Limb (tissue), 2 donors: ENCODE measurements at regions not wholly inside any gene's neighbourhood (a gene's known extent, or its start where the extent isn't known, plus 50 kb on each side); places are given as distances from the start of the nearest gene placed in this dataset.
A peak's percentile ranks its signal among the peaks of the same experiment; 100 is the strongest.
"Not testable (repeated sequence)": the region's sequence is repeated elsewhere in the genome, so short reads cannot be mapped to it uniquely, and the experiment has no call there.

ENCODE experiments used
- DNase-seq, 2 donors: peaks; one replicate each; pipeline ENCODE4 v3.0.0-alpha.2; 2016; ENCODE audit errors: extremely low spot score in 2 of 2

DNA sequence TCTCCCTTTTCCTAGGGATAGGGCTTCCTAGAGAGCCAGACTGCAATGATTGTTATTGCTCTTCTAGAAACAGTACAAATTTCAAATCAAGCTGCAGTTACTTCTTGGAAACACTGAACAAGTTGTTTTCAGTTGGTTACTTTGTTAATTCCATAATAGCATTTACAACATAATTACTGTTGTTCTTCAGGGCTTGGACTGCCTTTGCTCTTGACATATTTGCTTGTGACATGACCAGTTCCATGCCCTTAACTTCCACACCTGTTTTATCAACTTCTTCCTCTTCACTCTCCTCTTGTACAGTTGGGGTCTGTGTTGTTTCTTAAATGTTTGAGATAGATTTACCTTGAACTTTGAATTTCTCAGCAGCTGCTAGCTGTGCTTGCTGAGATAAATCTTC is 104.4 kb downstream of the SEC23IP start:
- DNase-seq = no peak

DNA sequence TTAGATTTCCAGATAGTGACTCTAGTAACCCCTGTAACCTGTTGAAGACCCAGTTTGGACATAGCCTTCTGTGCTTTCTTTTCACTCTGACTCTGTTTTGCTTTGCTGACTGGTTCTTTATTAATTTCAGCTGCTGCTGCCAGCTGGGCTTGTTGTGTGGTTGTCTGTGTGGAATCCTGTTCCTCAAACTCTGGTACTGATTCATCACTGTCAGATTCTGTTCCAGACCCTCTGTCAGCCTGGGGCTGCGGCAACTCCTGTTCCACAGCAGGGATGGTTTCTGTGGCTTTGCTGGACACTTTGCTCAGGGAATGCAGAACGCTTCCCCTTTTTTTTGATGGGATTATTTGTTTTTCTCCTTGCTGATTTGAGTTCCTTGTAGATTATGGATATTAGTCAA is 104.9 kb downstream of the SEC23IP start:
- DNase-seq = no peak

DNA sequence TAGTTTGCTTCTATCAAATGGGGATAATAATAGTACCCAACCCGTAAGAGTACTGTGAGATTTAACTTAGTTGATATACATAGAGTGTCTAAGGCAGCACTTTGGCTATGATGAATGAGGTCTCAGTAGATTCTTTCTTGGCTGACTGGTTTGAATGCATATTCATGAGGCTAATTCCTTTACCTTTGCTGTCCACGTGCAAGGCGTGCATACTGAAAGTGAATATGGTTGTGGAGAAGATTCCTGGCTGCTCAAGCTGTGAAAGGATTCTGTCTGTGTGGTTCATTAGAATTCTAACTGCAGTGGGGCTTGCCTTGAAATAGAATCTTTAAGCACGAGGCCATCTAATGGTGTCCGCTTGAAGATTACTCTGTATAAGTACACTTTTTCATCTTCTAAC is 110.3 kb downstream of the SEC23IP start:
- no peak for DNase-seq

DNA sequence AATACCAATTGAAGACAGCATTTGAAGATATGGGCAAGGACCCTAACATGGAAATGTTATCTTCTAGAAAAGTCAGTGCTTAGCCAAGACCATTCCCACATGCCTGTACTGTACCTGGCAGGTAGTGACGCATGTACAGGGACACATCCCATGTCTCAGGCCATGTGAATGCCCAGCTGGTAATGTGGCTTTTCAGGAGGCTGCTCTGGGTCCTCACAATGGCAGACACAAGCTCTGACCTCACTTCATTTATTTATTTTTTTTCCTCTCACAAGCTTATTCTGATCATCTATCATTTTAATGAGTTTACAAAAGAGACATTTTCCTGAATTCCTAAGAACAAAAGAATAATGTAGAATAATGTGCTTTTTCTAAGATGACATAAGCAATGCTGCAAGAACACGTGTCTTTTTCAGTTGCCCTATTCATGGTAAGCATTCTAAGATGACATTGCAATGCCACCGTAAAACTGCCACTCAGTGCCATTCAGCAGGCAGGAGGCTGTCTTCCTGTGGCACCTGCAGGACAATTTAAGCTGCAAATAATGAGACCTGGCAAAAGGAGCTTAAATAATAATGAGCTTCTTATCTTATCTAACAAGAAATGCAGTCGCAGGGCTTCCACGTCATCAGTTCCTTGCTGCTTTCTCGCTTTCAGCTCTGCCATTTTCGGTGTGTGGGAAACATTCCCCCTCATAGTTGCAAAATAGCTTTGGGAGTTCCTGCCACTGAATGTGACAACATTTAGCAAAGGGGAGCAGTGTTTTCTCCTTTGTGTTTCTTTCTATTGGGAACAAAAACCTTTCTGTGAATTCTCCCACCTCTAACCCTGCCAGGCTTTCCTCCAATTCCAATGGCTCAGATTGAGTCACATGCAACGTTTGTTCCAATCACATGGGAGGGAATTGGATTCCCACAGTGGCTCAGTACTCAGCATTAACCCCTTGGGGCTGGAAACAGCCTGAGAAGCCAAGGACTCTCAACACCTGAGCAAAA is 113.0 kb downstream of the SEC23IP start:
- no peak for DNase-seq

DNA sequence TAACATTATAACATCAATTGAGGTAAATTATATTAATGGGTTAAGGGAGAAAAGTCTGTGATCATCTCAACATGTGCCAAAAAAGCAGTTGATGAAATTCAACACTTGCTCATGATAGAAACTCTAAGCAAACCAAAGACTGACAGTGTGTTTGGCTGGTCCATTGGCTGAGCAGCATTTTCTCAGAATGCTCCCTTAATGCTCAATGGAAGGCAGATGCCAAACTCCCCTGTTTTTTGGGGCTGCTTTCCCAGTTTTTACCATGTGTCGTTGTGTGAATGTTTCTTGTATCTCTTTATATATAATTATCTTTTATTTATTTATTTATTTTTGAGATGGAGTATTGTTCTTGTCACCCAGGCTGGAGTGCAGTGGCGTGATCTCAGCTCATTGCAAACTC is 114.7 kb downstream of the SEC23IP start:
- DNase-seq = no peak

DNA sequence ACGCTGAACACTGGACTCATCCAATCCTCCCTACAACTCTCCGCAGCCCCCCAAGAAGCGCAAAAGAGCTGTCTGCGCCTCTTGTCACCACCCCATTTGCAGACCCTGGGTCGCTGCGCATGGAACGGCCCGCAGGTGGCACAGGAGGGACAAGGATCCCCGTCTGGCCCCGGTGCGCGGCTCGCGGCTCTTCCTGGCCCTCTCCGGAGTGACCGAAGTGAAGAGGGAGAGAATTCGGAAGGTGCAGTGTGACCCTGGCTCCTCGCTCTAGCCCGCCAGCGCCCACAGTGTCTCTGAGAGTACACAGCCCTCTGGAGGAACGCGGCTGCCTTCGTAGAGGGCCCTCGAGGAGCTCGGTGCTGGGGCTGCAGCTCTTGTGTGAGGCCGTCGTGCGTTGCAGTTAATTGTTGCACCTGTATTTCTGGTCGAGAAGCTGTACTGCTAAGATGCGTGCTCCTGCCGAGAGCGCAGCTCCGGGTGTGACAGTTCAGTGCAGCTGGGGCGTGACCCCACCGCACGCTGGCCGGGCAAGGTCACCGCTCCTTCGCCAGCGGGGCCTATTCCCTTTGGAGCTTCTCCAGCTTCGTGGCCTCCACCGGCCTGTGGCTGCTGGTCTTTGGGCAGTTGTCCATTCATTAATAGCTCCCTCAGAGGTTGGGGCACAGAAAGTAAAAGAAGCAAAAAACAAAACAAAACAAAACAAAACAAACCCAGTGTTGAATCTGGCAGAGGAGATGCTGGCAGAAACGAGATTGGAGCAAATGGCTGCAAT is 119.0 kb downstream of the SEC23IP start:
- DNase-seq = peak in 1 of 2 donors; percentile 41

DNA sequence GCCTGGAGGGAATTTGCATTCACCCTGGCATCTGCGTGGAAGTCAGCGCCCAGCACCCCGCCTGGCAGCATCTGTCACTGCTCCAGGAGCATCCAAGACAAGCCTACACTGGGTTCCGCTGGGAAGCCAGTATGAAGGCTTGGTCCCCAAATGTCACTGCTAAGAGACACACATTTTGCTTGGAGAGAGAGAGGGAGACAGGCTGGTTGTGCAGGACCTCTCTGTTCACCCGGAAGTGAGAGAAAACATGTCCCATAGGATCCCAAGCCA is 119.5 kb downstream of the SEC23IP start:
- DNase-seq = no peak

DNA sequence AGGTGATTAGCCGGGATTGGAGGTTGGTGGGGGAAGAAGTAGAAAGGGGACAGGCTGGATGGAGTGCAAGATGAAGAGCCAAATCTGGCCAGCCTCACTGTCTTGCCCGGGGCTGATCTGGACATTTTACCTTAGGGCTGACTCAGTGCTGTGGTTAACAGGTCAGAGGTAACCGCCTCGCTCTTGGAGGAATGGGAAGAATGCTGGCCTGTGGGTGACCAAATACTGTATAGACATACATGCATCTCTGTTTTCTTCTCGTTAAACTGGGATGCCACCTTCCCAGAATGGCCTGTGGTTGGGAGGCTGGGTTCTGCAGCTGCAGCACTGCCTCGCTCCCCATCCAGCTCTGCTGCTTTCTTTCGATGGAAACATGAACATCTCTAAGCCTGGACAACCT is 120.0 kb downstream of the SEC23IP start:
- no peak for DNase-seq

DNA sequence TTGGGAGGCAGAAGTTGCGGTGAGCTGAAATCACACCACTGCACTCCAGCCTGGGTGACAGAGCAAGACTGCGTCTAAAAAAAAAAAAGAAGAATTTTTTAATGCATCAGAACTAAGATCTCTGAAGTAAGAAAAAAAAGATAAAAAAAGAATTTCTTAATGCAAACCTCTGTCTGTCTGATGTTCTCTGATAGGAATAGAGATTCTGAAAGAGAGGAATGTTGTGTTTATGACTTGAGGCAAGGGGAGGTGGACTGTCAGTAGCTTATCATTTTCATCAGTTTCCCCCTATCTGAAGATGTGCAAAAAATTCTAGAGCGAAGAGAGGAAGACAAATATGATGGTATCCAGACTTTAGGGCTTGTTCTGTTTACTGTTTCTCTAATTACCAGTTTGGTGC is 121.5 kb downstream of the SEC23IP start:
- DNase-seq = no peak

DNA sequence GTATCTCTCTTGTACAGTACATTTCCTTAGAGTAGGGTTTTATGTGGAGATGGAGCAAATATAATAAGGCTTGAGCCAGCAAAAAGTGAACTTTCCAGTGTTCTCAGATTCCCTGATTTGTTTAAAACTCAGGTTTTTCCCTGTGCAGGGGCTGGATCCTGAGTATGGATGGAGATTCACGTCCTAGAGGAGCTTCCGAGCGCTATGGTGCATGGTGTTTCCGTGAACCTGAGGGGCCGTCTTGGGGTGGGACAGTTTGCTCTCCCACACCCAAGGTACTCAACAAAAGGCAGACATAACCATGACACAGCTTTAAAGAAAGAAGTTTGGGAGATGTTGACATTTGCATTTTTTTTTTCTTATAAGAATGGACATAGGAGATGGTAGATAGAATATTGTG is 122.5 kb downstream of the SEC23IP start:
- no peak for DNase-seq

DNA sequence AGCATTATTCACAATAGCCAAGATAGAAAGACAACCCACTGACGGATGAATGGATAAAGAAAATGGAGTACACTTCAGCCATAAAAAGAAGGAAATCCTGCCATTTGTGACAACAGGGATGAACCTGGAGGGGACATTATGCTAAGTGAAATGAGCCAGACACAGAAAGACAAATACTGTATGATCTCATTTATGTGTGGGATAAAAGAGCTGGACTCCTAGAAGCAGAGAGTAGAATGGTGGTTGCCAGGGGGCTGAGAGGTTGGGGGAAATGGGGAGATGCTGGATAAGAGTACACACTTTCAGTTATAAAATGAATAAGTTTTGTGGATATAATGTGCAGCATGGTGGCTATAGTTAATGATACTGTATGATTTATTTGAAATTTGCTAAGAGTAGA is 124.4 kb downstream of the SEC23IP start:
- DNase-seq = no peak

DNA sequence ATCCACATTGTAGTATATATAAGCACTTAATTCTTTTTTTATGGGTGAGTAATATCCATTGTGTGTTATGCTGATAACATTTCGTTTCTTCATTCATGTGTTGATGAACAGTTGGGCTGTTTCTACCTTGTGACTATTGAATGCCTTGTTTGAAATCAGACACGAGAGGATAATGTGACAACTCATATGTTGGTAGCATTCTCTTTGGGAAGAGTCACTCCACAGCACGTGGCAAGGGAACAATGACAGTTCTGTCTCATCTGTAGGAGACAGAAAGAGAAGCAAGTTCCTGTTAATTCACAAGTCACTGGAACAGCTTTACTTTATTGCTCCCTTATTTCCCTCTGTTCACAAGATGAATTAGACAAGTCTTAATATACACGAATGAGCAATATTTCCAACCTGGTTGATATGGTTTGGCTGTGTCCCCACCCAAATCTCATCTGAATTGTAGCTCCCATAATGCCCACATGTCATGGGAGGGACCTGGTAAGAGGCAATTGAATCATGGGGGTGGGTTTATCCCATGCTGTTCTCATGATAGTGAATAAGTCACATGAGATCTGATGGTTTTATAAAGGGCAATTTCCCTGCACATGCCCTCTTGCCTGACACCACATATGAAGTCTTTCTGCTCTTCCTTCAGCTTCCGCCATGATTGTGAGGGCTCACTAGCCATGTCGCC is 125.3 kb downstream of the SEC23IP start:
- no peak for DNase-seq

DNA sequence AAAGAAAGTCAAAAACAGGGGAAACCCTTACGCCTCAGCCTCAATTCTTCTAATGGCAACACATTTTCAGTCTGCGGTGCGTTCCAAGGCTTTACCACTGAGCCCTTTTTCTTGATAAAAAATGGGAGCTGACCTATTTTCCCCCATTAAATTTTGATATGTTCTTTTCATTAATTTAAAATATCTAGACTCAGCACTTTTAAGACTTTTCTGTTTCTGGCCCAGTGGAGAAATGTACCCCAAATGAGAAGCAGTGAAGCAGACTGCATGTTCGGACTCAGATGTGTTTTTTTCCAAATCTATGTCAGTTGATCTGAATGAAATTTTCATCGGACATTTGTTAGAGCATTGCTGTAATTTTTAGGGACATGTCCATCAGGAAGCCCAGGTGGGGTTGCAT is 126.2 kb downstream of the SEC23IP start:
- DNase-seq = no peak

DNA sequence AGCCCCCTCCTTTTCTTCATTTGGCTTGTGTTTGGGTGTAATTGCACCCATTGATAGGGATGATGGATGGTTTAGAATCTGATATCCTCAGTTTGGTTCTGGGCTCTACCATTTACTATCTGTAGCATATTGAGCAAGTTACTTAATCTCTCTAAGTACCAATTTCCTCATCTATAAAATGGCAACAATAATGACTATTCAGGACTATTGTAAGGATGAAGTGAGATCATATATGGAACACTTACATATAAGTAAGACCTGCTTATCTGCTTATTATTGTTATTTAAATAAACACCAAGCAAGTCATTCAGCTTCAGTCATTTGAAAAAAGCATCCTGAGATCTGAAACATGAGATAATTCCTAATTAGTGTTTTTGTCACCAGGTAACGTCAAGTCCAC is 127.0 kb downstream of the SEC23IP start:
- no peak for DNase-seq

DNA sequence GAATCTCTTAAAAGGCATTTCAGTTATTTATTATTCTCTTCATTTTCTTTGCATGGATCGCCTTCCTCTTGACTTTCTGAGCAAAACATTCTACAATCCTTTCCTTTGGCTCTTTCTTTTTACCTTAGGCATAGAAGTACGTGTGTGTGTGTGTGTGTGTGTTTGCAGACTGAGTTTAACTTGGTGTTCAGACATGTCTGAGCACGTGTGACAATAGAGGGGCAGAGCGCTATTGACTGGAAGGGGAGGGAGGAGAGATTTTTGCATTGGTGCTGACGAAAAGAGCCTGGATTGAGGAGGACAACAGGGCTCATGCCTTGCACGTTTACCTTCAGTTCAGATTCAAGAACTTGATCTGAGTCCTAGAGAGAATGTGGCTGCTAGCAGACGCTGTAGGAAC is 129.8 kb downstream of the SEC23IP start:
- DNase-seq = no peak

DNA sequence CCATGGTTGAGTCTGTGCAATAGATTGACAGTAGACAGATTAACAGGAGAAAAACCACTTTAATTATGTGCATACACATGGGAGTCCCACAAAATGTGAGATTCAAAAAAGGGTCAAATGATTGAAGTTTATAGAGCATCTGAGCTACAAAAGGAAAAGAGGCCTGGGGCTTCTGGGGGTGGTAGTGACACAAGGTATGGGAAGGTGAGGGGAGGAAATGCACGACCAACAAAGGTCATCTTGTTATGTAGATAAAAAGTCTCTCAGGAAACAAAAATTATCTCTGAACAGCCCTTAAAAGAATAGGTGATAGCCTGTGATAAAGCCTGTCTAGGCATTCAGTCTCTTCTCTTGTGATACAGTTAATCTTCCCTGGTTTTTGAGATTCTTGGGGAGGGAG is 141.7 kb downstream of the SEC23IP start:
- DNase-seq = no peak

DNA sequence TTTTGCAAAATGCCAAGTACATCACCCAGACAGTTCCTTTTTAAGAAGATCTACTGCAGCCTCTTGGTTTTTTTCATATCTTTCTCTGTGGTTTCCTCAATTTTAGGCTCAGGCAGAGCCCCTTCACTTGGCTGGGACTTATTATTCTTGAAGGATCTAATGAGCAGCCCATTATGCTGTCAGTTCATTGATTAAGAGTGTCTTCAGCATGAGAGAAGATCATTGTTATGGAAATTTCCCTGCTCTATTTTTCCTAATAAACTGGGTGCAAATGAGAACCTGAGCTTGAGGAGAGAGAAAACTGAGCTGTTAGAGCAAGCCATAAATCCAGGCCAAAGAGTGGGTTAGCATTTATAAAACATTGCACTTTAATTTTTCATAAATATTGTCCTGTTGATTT is 146.5 kb downstream of the SEC23IP start:
- no peak for DNase-seq

DNA sequence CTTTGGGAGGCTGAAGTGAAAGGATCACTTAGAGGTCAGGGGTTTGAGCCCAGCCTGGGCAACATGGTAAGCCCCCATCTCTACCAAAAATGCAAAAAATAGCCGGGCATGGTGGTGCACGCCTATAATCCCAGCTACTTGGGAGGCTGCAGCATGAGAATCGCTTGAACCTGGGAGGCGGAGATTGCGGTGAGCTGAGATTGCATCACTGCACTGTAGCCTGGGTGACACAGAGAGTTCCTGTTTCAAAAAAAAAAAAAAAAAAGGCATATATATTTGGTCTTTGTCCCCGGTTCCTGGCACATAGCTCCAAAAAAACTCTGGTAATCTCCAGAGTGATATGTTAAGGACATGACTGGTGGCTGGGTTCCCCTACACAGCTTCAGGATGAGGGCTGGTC is 147.3 kb downstream of the SEC23IP start:
- DNase-seq = no peak

DNA sequence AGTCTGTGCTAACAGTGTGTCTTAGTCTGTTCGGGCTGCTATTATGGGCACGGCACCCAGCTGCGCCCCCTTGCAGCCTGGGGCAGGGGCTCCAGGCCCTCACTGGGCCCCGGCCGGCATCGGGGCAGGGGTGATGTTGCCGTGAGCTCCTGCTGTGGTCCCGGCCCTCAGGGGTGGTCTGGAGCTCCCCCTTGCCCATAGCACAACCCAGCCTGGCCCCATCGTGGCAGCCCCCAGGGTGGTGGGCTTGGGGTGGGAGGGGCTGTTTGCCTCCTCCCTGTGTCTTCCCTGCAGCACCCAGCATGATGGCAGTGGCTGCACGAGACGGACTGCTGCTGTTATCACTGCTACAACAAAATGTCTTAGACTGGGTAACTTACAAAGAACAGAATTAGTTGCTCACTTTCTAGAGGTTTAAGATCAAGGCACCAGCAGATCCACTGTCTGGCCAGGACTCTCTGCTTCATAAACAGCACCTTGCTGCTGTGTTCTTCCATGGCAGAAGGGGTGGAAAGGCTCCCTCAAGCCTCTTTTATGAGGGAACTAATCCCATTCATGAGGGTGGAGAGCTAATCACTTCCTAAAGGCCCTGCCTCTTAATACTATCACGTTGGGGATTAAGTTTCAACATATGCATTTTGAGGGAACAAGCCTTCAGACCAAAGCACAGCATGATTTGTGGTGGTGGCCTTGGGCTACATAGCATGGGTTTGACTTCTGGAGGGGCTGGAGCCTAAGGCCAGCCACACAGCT is 149.5 kb downstream of the SEC23IP start:
- no peak for DNase-seq

DNA sequence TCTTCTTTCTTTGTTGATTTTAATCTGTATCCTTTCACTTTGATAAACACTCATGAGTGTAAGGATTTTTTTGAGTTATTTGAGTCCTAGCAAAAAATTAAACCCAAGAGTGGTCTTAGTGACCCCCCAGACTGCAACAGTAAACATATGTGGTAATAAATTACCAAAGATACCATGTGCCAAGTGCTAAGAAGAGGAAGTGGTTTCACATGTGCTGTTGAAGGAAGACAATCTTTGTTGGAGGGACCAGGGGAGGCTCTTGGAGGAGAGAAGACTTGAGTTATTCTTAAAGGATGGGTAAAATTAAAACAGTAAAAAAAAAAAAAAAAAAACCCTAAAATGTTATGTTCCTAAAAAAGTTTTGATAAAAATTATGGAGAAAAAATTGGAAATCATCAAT is 150.2 kb downstream of the SEC23IP start:
- DNase-seq = no peak

DNA sequence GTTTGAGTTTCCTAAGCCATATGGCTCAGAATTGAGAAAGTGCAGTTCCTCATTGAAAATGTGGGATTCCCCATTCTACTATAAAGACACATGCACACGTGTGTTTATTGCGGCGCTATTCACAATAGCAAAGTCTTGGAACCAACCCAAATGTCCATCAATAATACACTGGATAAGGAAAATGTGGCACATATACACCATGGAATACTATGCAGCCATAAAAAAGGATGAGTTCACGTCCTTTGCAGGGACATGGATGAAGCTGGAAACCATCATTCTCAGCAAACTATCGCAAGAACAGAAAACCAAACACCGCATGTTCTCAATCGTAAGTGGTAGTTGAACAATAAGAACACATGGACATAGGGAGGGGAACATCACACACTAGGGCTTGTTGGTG is 154.8 kb downstream of the SEC23IP start:
- DNase-seq = not testable (repeated sequence)

DNA sequence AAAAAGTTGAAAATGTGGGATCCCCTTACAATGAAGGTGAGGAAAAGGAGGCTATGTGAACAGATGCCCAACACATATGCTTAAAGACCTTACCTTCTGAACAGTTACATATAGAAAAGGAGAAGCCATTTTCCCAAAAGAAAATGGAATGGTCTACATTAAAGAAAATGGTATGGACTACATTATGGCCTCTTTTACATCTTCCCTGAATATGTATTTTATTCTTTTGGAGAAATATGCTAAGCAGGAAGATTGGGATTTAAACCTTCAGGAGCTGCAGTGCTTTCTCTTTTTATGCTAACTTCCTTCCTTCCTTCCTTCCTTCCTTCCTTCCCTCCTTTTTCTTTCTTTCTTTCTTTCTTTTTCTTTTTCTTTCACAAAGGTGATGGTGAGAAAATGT is 155.4 kb downstream of the SEC23IP start:
- no peak for DNase-seq
